Astrocyte of the cerebellum (primary cell): ENCODE measurements at regions not wholly inside any gene's neighbourhood (a gene's known extent, or its start where the extent isn't known, plus 50 kb on each side); places are given as distances from the start of the nearest gene placed in this dataset.

Experiments used
- DNase-seq: peaks from one replicate; pipeline ENCODE4 v3.0.0-alpha.2; 2011; ENCODE audit warnings: low read depth
- H3K4me3 ChIP-seq: 2 replicates; pipeline ENCODE4 v1.5.1; 2011; ENCODE audit warnings: mild to moderate bottlenecking, low read depth, low read length, moderate library complexity
- in situ Hi-C: cut with HindIII; loops from 2 replicates; pipeline ENCODE4 v1.10.0; 2017; ENCODE audit warnings: low sequenced_read_pairs
- TF ChIP-seq, protein P1 (sequence below): IDR thresholded peaks from 2 replicates; pipeline ENCODE4 v1.5.1; 2012; ENCODE audit warnings: low read length, low read depth, moderate library complexity, mild to moderate bottlenecking; ENCODE audit errors: missing control alignments

DNA sequence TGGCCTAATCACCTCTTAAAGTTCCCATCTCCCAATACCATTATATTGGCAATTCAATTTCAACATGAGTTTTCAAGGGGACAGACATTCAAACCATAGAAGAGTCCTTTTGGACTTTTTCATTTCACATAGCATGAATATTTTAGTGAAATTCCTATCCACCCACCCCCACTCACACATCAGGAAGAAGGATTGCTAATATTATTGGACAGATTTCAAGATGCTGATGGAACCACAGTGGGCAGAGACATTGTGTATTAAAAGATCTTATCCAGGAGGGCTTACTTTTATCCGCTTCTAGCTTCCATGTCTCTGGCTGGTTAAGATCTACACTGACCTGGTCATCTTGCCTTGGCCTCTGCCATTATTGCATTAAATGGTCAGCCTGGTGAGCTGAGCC is 297.4 kb upstream of the ACVR2A start:
- H3K4me3 ChIP-seq: no peak overlapping the region
- in situ Hi-C loops: no loop called here
- no peak for DNase-seq
- TF ChIP-seq, protein P1, sequence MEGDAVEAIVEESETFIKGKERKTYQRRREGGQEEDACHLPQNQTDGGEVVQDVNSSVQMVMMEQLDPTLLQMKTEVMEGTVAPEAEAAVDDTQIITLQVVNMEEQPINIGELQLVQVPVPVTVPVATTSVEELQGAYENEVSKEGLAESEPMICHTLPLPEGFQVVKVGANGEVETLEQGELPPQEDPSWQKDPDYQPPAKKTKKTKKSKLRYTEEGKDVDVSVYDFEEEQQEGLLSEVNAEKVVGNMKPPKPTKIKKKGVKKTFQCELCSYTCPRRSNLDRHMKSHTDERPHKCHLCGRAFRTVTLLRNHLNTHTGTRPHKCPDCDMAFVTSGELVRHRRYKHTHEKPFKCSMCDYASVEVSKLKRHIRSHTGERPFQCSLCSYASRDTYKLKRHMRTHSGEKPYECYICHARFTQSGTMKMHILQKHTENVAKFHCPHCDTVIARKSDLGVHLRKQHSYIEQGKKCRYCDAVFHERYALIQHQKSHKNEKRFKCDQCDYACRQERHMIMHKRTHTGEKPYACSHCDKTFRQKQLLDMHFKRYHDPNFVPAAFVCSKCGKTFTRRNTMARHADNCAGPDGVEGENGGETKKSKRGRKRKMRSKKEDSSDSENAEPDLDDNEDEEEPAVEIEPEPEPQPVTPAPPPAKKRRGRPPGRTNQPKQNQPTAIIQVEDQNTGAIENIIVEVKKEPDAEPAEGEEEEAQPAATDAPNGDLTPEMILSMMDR: no peak

DNA sequence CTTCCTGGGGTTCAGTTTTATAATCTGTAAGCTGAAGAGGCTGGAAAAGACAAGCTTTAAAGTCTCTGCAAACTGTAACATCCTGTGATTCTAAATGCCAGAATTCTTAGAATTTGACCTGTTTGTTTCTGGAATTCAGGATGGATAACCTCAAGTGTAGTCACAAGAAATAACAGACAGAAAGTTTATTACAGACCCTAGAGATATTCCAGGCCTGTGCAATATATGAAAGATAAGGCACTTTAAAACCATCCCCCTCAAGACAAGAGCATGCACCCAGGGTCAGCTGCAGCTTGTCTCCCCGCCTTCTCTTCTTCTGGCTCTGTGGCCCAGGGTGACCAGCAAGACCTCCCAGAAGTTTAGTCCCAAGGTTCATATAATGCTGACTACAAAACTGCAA is 298.7 kb upstream of the ACVR2A start:
- in situ Hi-C loops: no loop called here
- TF ChIP-seq, protein P1: no peak
- H3K4me3 ChIP-seq: no peak overlapping the region
- DNase-seq: no peak

DNA sequence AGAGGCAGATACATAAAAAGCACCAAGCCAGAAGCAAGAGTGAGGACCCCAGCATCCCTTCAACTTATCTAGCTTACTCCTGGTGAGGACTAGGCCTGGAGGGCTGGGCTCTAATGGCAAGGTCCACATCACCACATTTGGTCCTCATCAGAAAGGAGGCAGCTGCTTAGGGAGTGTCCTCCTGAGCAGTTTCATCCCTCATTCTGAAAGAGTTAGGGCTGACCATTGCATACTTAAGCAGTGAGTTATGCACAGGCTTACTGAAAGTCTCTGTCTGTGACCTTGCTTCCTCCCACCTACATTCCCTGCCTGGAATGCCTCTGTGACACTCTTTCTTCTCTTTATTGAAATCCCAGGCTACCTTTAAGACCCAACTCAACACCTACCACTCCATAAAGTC is 301.8 kb upstream of the ACVR2A start:
- DNase-seq: no peak
- TF ChIP-seq, protein P1: no peak
- in situ Hi-C loops: no loop called here
- no peak overlapping the region for H3K4me3 ChIP-seq

DNA sequence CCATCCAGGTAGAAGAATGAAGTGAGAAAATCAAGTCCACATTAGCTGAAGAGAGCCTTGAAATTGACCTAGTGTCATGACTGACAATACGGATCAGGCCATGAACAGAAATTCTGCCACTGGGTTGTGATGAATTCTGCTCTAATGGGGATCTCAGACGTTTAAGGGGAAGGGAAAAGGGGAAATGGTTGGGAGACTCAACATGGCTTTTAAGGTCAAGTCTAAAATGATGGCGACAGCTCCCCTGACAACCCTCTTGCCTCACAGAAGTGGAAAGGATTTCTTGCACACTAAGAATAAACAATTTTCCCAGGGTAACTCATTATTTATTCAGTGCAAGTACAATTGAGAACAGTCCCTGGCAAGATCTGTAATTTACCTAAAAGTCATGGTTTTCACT is 302.5 kb upstream of the ACVR2A start:
- DNase-seq: no peak
- in situ Hi-C loops: no loop called here
- TF ChIP-seq, protein P1: no peak

DNA sequence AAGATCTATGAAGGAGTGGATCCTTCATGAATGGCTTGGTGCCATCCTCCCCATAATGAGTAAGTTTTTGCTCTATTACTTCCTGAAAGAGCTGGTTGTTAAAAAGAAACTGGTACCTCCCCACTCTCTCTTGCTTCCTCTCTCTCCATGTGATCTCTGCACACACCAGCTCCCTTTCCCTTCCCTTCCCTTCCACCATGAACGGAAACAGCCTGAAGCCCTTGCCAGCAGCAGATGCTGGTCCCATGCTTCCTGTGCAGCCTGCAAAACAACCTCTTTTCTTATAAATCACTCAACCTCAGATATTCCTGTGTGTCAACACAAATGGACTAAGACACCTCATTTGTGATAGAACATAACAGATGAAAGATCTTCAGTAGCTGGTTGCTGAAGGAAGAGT is 303.5 kb upstream of the ACVR2A start:
- TF ChIP-seq, protein P1: no peak
- DNase-seq: no peak
- in situ Hi-C loops: no loop called here
- no peak overlapping the region for H3K4me3 ChIP-seq

More for the DNA sequence above, 302.5 kb upstream of the ACVR2A start:
- no peak overlapping the region for H3K4me3 ChIP-seq

DNA sequence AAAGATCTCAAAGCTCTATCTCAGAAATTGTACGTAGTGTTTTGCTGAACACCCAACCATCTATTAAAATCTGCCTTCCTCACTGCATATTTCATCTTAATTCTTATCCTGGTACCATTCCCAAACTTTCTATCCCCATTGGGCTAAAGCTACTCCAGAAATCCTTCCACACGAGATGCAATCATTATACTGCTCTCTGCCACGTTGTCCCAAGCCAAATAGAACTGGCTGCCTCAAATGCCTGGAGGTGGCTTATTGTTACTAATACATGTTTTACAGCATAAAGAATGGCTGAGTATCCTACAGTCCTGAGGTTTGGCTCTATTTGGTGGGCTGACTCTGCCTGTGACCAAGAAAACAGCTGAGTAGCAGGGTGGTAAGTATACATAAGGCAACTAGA is 306.0 kb upstream of the ACVR2A start:
- no peak overlapping the region for H3K4me3 ChIP-seq
- in situ Hi-C loops: no loop called here
- no peak for DNase-seq
- TF ChIP-seq, protein P1: no peak

DNA sequence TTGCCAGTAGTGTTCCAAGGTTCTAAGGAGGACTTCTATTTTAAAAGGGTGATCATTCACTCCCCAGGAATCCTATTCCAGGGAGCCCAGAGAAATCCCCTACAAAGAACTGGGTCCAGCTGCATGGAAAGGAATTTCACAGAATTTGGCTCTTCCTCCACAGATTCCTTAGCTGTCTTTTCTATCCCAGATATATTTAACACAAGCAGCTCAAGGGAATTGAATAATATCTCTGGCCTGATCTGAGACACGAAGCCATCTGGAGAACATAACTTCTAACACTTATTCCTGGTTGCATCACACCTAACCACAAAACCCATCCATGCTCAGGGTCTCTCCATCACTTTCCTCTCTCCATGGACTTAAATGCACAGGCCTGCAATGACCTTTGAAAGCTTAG is 306.7 kb upstream of the ACVR2A start:
- H3K4me3 ChIP-seq: no peak overlapping the region
- in situ Hi-C loops: no loop called here
- DNase-seq: no peak
- TF ChIP-seq, protein P1: no peak
